Endothelial cell of umbilical vein (primary cell): ENCODE measurements at regions not wholly inside any gene's neighbourhood (a gene's known extent, or its start where the extent isn't known, plus 50 kb on each side); places are given as distances from the start of the nearest gene placed in this dataset.

Experiments
- BruUV-seq: library from RNA; stranded (reverse); fragments of 400-500 nt; replicated peaks from 2 replicates; lab custom pipeline; 2021; lab: Mats Ljungman, UMichigan
- CTCF ChIA-PET: fragments of 300-600, 350-600 bp; sonication (Branson Sonifier 250); formaldehyde crosslinking; loops from one replicate; lab custom pipeline; 2021; ENCODE audit warnings: antibody characterized with exemption, inconsistent platforms; lab: Charles Lee
- POLR2A ChIA-PET: fragments of 300-600, 350-600 bp; sonication (Branson Sonifier 250); formaldehyde crosslinking; loops from one replicate; lab custom pipeline; 2021; ENCODE audit warnings: antibody characterized with exemption, inconsistent platforms; lab: Charles Lee
- DNase-seq: peaks from one replicate; pipeline ENCODE4 v3.0.0-alpha.2; 2011; ENCODE audit warnings: low read depth, low spot score
- FAIRE-seq: peaks from 2 replicates; lab custom pipeline; 2011; peaks lifted over from hg19 to GRCh38; lab: Jason Lieb, UNC
- H2AFZ ChIP-seq: 2 replicates; pipeline ENCODE4 v1.6.0; 2012; ENCODE audit warnings: low read depth, low read length, control low read depth, inconsistent platforms
- H3K27ac ChIP-seq: 2 replicates; pipeline ENCODE4 v1.5.1; 2011; ENCODE audit warnings: low read depth, mild to moderate bottlenecking, control low read depth, low read length, moderate library complexity; ENCODE audit not compliant: insufficient read depth
- H3K27me3 ChIP-seq, 2 experiments: 2 replicates each; pipeline versions ENCODE4 v1.6.0 to v1.6.1; 2011; ENCODE audit warnings: low read length in 2 of 2, mixed read lengths in 1 of 2; ENCODE audit not compliant: control insufficient read depth in 2 of 2, insufficient read depth in 2 of 2
- H3K36me3 ChIP-seq, 2 experiments: 2 replicates in 1 of 2; 3 replicates in 1 of 2; pipeline ENCODE4 v1.5.1; 2011; ENCODE audit warnings: low read length in 2 of 2, mild to moderate bottlenecking in 1 of 2, moderate library complexity in 1 of 2; ENCODE audit not compliant: control insufficient read depth in 2 of 2, insufficient read depth in 2 of 2; ENCODE audit errors: extremely low read depth in 1 of 2
- H3K4me1 ChIP-seq: 3 replicates; pipeline ENCODE4 v1.5.1; 2011; ENCODE audit warnings: mild to moderate bottlenecking, low read length; ENCODE audit not compliant: control insufficient read depth, insufficient read depth; ENCODE audit errors: extremely low read depth
- H3K4me2 ChIP-seq: 2 replicates; pipeline ENCODE4 v1.6.1; 2011; ENCODE audit warnings: low read length, control low read depth, mixed read lengths; ENCODE audit not compliant: insufficient read depth
- H3K4me3 ChIP-seq, 3 experiments: fragments of 200-600 bp in 1 of 3; sonication (generic), shearing (Covaris generic) in 1 of 3; replicated peaks in 1 of 3; 2 replicates each; pipeline ENCODE4 v1.5.1; 2011 to 2016; ENCODE audit warnings: control low read depth in 3 of 3, low read length in 3 of 3, mild to moderate bottlenecking in 2 of 3, inconsistent platforms in 1 of 3, low read depth in 1 of 3, moderate library complexity in 1 of 3; ENCODE audit not compliant: insufficient read depth in 1 of 3
- H3K79me2 ChIP-seq: 2 replicates; pipeline ENCODE4 v1.6.0; 2012; ENCODE audit warnings: low read length, inconsistent platforms; ENCODE audit not compliant: control insufficient read depth, insufficient read depth
- H3K9ac ChIP-seq: replicated peaks from 2 replicates; pipeline ENCODE3; 2011; ENCODE audit warnings: low read length, control low read depth; ENCODE audit not compliant: insufficient read depth; ENCODE audit errors: extremely low read depth
- H3K9me1 ChIP-seq: replicated peaks from 3 replicates; pipeline ENCODE4 v1.6.0; 2011; ENCODE audit warnings: mild to moderate bottlenecking, low read length; ENCODE audit not compliant: control insufficient read depth, insufficient read depth; ENCODE audit errors: extremely low read depth
- H3K9me3 ChIP-seq: replicated peaks from 2 replicates; pipeline ENCODE4 v1.5.1; 2012; ENCODE audit warnings: low read length, inconsistent platforms; ENCODE audit not compliant: control insufficient read depth, insufficient read depth
- H4K20me1 ChIP-seq: replicated peaks from 2 replicates; pipeline ENCODE3; 2011; ENCODE audit warnings: mild to moderate bottlenecking, low read length; ENCODE audit not compliant: control insufficient read depth, insufficient read depth; ENCODE audit errors: extremely low read depth
- EZH2 ChIP-seq: IDR thresholded peaks from 2 replicates; pipeline ENCODE4 v1.6.1; 2012; ENCODE audit warnings: borderline replicate concordance, low read depth, mild to moderate bottlenecking, moderate library complexity, low read length, inconsistent platforms; ENCODE audit not compliant: severe bottlenecking
- FOS ChIP-seq: IDR thresholded peaks from 2 replicates; pipeline ENCODE4 v1.6.1; 2011; ENCODE audit warnings: mild to moderate bottlenecking, low read length, moderate library complexity, borderline replicate concordance; ENCODE audit not compliant: insufficient read depth
- GATA2 ChIP-seq: IDR thresholded peaks from 2 replicates; pipeline ENCODE4 v1.7.0; 2011; ENCODE audit warnings: low read depth, mild to moderate bottlenecking, moderate library complexity, mixed read lengths, low read length; ENCODE audit not compliant: insufficient read length, insufficient read depth
- JUN ChIP-seq: IDR thresholded peaks from 2 replicates; pipeline ENCODE4 v1.6.1; 2011; ENCODE audit warnings: borderline replicate concordance, low read depth; ENCODE audit not compliant: insufficient read length, insufficient read depth
- MYC ChIP-seq: IDR thresholded peaks from one replicate; pipeline ENCODE4 v1.6.1; 2011; ENCODE audit warnings: mild to moderate bottlenecking, low read depth, low read length
- POLR2A ChIP-seq: IDR thresholded peaks from 2 replicates; pipeline ENCODE4 v1.6.1; 2012; ENCODE audit warnings: low read depth, mild to moderate bottlenecking, control low read depth, low read length
- POLR2AphosphoS5 ChIP-seq: IDR thresholded peaks from 2 replicates; pipeline ENCODE4 v1.6.1; 2012; ENCODE audit warnings: low read depth, mild to moderate bottlenecking, control low read depth, low read length, moderate library complexity; ENCODE audit not compliant: insufficient read depth
- dilution Hi-C: fragments of 300-500 bp; cut with MboI; formaldehyde crosslinking; loops from one replicate; pipeline ENCODE4 v1.15.0; 2019; ENCODE audit warnings: low sequenced_read_pairs; ENCODE audit not compliant: extremely low pct_ligation_motif_present
- intact Hi-C: fragments of 100-400 bp; cut with micrococcal nuclease; formaldehyde crosslinking; loops from one replicate; pipeline ENCODE4 v1.10.0; 2022
- TF ChIP-seq, protein P1 (sequence below): IDR thresholded peaks from 2 replicates; pipeline ENCODE4 v1.6.1; 2011; ENCODE audit not compliant: insufficient read depth, insufficient read length
- TF ChIP-seq, protein P2 (sequence below), 2 donors: IDR thresholded peaks; 1 replicate in 1 of 2; 2 replicates in 1 of 2; pipeline ENCODE4 v1.5.1; 2011; ENCODE audit warnings: low read length in 2 of 2, mild to moderate bottlenecking in 2 of 2, moderate library complexity in 2 of 2, control low read depth in 1 of 2, inconsistent platforms in 1 of 2, low read depth in 1 of 2; ENCODE audit not compliant: insufficient read depth in 1 of 2; ENCODE audit errors: extremely low read depth in 1 of 2

DNA sequence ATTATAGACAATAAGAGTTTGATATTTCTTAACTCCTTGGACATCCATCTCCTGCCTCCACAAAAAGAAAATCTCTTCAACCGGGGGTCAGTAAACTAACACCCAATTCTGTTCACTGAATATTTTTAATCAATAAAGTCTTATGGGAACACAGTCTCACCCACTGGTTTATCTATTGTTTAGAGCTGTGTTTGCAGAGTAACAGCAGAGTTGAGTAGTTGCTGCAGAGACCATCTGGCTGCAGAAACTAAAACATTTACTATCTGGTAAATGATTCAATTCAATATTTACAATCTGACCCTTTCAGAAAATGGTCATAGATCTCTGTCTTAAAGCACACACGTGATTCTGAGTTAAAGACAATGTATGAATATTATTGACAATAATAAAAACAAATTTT lies 94.0 kb downstream of the TMA16 start:
- intact Hi-C loops = no loop called here
- CTCF ChIA-PET = no interaction called here
- TF ChIP-seq JUN (no peak), EZH2 (no peak), FOS (no peak), MYC (no peak), GATA2 (no peak), POLR2A (no peak)
- TF ChIP-seq, protein P1, sequence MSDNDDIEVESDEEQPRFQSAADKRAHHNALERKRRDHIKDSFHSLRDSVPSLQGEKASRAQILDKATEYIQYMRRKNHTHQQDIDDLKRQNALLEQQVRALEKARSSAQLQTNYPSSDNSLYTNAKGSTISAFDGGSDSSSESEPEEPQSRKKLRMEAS = no peak
- Histone ChIP-seq H3K4me2 (no peak overlapping the region), H3K4me1 (no peaks in the 10 kb centered on the region), H3K27me3 (no peaks in the 10 kb centered on the region), H3K4me3 (no peak overlapping the region), H3K9ac (no peak overlapping the region), H3K36me3 (no peaks in the 10 kb centered on the region), H3K9me3 (no peaks in the 10 kb centered on the region), H3K9me1 (no peaks in the 10 kb centered on the region), H4K20me1 (no peaks in the 10 kb centered on the region), H3K79me2 (no peaks in the 10 kb centered on the region), H3K27ac (no peak overlapping the region), H2AFZ (no peak overlapping the region)
- no peak for DNase-seq
- POLR2A ChIA-PET = no interaction called here
- no peak for FAIRE-seq
- dilution Hi-C loops = no loop called here
- BruUV-seq = no TSS peak

DNA sequence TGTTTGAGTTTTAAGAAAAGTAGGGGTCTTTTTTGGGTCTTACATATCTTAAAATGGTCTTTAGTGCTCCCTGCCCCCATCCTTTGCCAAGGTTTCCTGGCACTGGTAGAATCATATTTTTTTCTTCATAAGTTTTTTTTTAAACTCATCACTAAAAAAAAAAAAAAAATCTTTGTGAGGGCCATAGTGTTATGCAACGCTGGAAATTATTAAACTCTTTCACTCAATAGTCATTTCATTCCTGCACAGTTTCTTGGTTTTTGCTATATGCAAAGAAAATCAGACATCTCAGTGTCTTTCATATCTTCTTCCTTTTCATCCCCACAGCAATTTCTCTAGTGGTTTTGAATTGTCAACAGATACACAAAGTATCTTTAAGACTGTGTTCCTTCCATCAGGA lies 95.6 kb downstream of the TMA16 start:
- CTCF ChIA-PET = no interaction called here
- FAIRE-seq = no peak

More for the DNA sequence above, 95.6 kb downstream of the TMA16 start:
- Histone ChIP-seq H3K36me3 (no peaks in the 10 kb centered on the region), H3K4me1 (no peaks in the 10 kb centered on the region), H4K20me1 (no peaks in the 10 kb centered on the region), H3K9ac (no peak overlapping the region), H3K27me3 (no peaks in the 10 kb centered on the region), H3K27ac (no peak overlapping the region), H3K4me3 (no peak overlapping the region), H3K4me2 (no peak overlapping the region), H3K9me3 (no peaks in the 10 kb centered on the region), H2AFZ (no peak overlapping the region), H3K79me2 (no peaks in the 10 kb centered on the region), H3K9me1 (no peaks in the 10 kb centered on the region)
- no TSS peak for BruUV-seq
- DNase-seq = no peak
- dilution Hi-C loops = no loop called here
- POLR2A ChIA-PET = no interaction called here
- TF ChIP-seq EZH2 (no peak), MYC (no peak), POLR2AphosphoS5 (no peak), GATA2 (no peak), FOS (no peak), POLR2A (no peak), JUN (no peak)
- TF ChIP-seq, protein P1 = no peak
- TF ChIP-seq, protein P2, sequence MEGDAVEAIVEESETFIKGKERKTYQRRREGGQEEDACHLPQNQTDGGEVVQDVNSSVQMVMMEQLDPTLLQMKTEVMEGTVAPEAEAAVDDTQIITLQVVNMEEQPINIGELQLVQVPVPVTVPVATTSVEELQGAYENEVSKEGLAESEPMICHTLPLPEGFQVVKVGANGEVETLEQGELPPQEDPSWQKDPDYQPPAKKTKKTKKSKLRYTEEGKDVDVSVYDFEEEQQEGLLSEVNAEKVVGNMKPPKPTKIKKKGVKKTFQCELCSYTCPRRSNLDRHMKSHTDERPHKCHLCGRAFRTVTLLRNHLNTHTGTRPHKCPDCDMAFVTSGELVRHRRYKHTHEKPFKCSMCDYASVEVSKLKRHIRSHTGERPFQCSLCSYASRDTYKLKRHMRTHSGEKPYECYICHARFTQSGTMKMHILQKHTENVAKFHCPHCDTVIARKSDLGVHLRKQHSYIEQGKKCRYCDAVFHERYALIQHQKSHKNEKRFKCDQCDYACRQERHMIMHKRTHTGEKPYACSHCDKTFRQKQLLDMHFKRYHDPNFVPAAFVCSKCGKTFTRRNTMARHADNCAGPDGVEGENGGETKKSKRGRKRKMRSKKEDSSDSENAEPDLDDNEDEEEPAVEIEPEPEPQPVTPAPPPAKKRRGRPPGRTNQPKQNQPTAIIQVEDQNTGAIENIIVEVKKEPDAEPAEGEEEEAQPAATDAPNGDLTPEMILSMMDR (IDR thresholded peaks at IDR 0.05; ENCODE audit: extremely low read depth in 1 of 2, insufficient read depth in 1 of 2, low read depth in 1 of 2, low read length in 2 of 2) = no peak
- intact Hi-C loops = no loop called here
